T-cell (primary cell): ENCODE measurements at regions not wholly inside any gene's neighbourhood (a gene's known extent, or its start where the extent isn't known, plus 50 kb on each side); places are given as distances from the start of the nearest gene placed in this dataset.
A peak's percentile ranks its signal among the peaks of the same experiment; 100 is the strongest.

Experiments used
- ATAC-seq, 4 experiments: fragments of 200-7000 bp in 3 of 4; fragments of 150-1000 bp in 1 of 4; cut with Tn5 transposase; replicated peaks in 1 of 4; 1 replicate in 3 of 4; 2 replicates in 1 of 4; pipeline ENCODE4 v1.10.0; 2021; ENCODE audit warnings: moderate library complexity in 3 of 4, mild to moderate bottlenecking in 2 of 4, moderate number of reproducible peaks in 1 of 4
- CTCF ChIA-PET, 2 donors: fragments of 300-600 bp; sonication (Branson Sonifier 250); formaldehyde crosslinking; loops; one replicate each; lab custom pipeline; 2022; ENCODE audit warnings: antibody characterized with exemption in 2 of 2; lab: Charles Lee
- POLR2A ChIA-PET, 2 donors: fragments of 300-600 bp; sonication (Branson Sonifier 250); formaldehyde crosslinking; loops; one replicate each; lab custom pipeline; 2022; ENCODE audit warnings: antibody characterized with exemption in 2 of 2; lab: Charles Lee
- DNase-seq, 35 experiments: peaks; one replicate each; pipeline versions ENCODE4 v3.0.0 to v3.0.0-alpha.2; 2013 to 2023
- H3K27ac ChIP-seq: one replicate; pipeline ENCODE4 v1.5.1; 2013; ENCODE audit warnings: low read length
- H3K27me3 ChIP-seq, 2 experiments: replicated peaks in 1 of 2; 1 replicate in 1 of 2; 2 replicates in 1 of 2; pipeline versions ENCODE4 v1.6.1 to v1.7.0; 2013; ENCODE audit warnings: low read length in 1 of 2, mixed read lengths in 1 of 2; ENCODE audit not compliant: control insufficient read depth in 2 of 2, insufficient read depth in 2 of 2; ENCODE audit errors: extremely low read depth in 1 of 2
- H3K36me3 ChIP-seq, 2 donors: 1 replicate in 1 of 2; 2 replicates in 1 of 2; pipeline versions ENCODE4 v1.6.1 to v1.7.0; 2013; ENCODE audit warnings: low read length in 1 of 2; ENCODE audit not compliant: control insufficient read depth in 2 of 2, insufficient read depth in 1 of 2; ENCODE audit errors: extremely low read depth in 1 of 2
- H3K4me1 ChIP-seq, 2 experiments: 1 replicate in 1 of 2; 2 replicates in 1 of 2; pipeline versions ENCODE4 v1.6.1 to v1.7.0; 2013; ENCODE audit warnings: low read length in 2 of 2, mixed read lengths in 1 of 2; ENCODE audit not compliant: insufficient read depth in 2 of 2, control insufficient read depth in 1 of 2; ENCODE audit errors: extremely low read depth in 1 of 2
- H3K4me3 ChIP-seq, 2 donors: 1 replicate in 1 of 2; 2 replicates in 1 of 2; pipeline versions ENCODE4 v1.5.1 to v1.7.0; 2013; ENCODE audit warnings: mild to moderate bottlenecking in 2 of 2, low read length in 1 of 2, moderate library complexity in 1 of 2; ENCODE audit not compliant: control insufficient read depth in 1 of 2; ENCODE audit errors: extremely low read depth in 1 of 2
- H3K9me3 ChIP-seq: 2 replicates; pipeline ENCODE4 v1.7.0; 2013
- H3K27ac Mint-ChIP-seq, 2 donors: one replicate each; pipeline ENCODE4 v1.8.0; 2020 to 2021; ENCODE audit warnings: mild to moderate bottlenecking in 2 of 2, mixed read lengths in 2 of 2
- H3K27me3 Mint-ChIP-seq, 2 donors: one replicate each; pipeline ENCODE4 v1.8.0; 2021 to 2022; ENCODE audit warnings: mixed read lengths in 2 of 2
- H3K36me3 Mint-ChIP-seq: one replicate; pipeline ENCODE4 v1.8.0; 2021; ENCODE audit warnings: mixed read lengths
- H3K4me1 Mint-ChIP-seq, 3 donors: one replicate each; pipeline ENCODE4 v1.8.0; 2020 to 2022; ENCODE audit warnings: mixed read lengths in 3 of 3, mild to moderate bottlenecking in 1 of 3
- H3K4me3 Mint-ChIP-seq, 3 donors: one replicate each; pipeline ENCODE4 v1.8.0; 2020 to 2022; ENCODE audit warnings: mild to moderate bottlenecking in 3 of 3, mixed read lengths in 3 of 3, moderate library complexity in 3 of 3
- H3K9me3 Mint-ChIP-seq, 3 donors: one replicate each; pipeline ENCODE4 v1.8.0; 2020 to 2022; ENCODE audit warnings: mixed read lengths in 3 of 3
- WGBS: methylation state at CpG from one replicate; pipeline ENCODE4 v1.1.5; 2013; ENCODE audit warnings: missing lambda C conversion rate; ENCODE audit not compliant: insufficient coverage; 5-methylcytosine and 5-hydroxymethylcytosine counted together

GRCh38 chr12:131452444-131452860, 258.4 kb upstream of the SFSWAP start:
- POLR2A ChIA-PET, result no interaction called here
- Histone ChIP-seq H3K4me3 (no peak overlapping the region), H3K27ac (no peak overlapping the region), H3K4me1 (no peaks in the 10 kb centered on the region), H3K9me3 (no peaks in the 10 kb centered on the region), H3K36me3 (no peaks in the 10 kb centered on the region), H3K27me3 (peaks cover 0 to 31% of the 10 kb centered on the region in 2 experiments)
- Mint-ChIP-seq H3K27me3 (peaks cover 10 to 17% of the 10 kb centered on the region in 2 donors), H3K27ac (no peak overlapping the region), H3K4me3 (no peak overlapping the region), H3K4me1 (peaks cover 0 to 3% (median 3%) of the 10 kb centered on the region in 3 donors), H3K36me3 (no peaks in the 10 kb centered on the region), H3K9me3 (peaks cover 0 to 14% (median 7%) of the 10 kb centered on the region in 3 donors)
- WGBS, result 18% methylated on average over 9 of the region's 10 CpGs
- ATAC-seq (no peak), DNase-seq (peak in 4 of 35 experiments; percentile 2 to 18 (median 10))
- CTCF ChIA-PET, result no interaction called here

DNA sequence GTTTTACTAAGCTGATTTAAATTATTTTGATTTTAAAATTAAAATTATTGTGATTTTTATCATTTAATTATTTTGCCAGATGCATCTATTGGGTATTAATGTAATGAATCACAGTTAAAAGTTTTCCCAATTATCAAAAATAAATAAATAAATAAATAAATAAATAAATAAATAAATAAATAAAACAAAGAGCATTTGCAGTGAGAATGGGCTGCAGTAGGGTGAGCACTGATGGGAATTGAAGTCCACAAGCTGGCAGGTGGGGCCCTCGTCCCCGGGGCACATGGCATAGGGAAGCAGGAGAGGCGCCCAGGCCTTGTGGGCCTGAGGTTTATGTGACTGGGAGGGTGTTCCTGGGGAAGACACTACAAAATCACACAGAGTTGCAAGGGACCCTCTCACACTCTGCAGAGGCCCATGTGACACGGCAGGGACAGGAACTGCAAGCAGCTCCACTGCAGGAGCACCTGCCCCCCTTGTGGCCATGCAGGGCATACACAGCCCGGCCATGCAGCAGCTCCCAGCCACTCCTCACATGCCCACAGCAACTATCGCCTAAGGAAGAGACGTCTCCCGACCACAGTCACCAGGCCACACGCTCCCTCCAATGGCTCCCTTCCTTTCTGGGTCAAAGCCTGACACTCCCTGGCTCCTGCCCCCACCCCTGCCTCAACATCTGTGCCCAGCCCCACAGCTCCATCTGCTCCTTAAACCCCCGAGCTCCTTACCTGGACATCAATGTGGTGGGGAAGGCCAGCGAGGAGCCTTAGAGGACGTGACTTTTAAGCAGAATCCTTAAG, 256.3 kb upstream of the SFSWAP start:
- CTCF ChIA-PET, result no interaction called here
- no peaks in the 10 kb centered on the region for H3K4me1 ChIP-seq
- POLR2A ChIA-PET, result no interaction called here
- peaks cover 7 to 30% of the 10 kb centered on the region in 2 donors for H3K27me3 Mint-ChIP-seq
- H3K36me3 Mint-ChIP-seq, result no peaks in the 10 kb centered on the region
- H3K4me1 Mint-ChIP-seq, result peaks cover 0 to 3% (median 3%) of the 10 kb centered on the region in 3 donors
- no peak overlapping the region for H3K4me3 ChIP-seq
- H3K9me3 ChIP-seq, result no peaks in the 10 kb centered on the region
- no peak overlapping the region for H3K27ac ChIP-seq
- no peaks in the 10 kb centered on the region for H3K36me3 ChIP-seq
- WGBS, result 40% methylated on average over 7 of the region's 12 CpGs
- DNase-seq (peak in 17 of 35 experiments; percentile 7 to 44 (median 19)), ATAC-seq (peak in 2 of 4 experiments; percentile 41 to 58)
- H3K4me3 Mint-ChIP-seq, result no peak overlapping the region
- peaks cover 0 to 10% (median 7%) of the 10 kb centered on the region in 3 donors for H3K9me3 Mint-ChIP-seq
- peaks cover 0 to 37% of the 10 kb centered on the region in 2 experiments for H3K27me3 ChIP-seq
- no peak overlapping the region for H3K27ac Mint-ChIP-seq

- no peak overlapping the region for H3K4me3 Mint-ChIP-seq
- peaks cover 0 to 38% of the 10 kb centered on the region in 2 experiments for H3K27me3 ChIP-seq
- H3K27ac Mint-ChIP-seq, result no peak overlapping the region
- POLR2A ChIA-PET, result no interaction called here
- ATAC-seq, result no peak
- peaks cover 0 to 3% (median 3%) of the 10 kb centered on the region in 3 donors for H3K4me1 Mint-ChIP-seq
- WGBS, result 80% methylated on average over 10 of the region's 10 CpGs
- H3K36me3 ChIP-seq, result no peaks in the 10 kb centered on the region
- H3K27me3 Mint-ChIP-seq, result peaks cover 7 to 30% of the 10 kb centered on the region in 2 donors
- no peaks in the 10 kb centered on the region for H3K9me3 ChIP-seq
- no peak overlapping the region for H3K4me3 ChIP-seq
- H3K4me1 ChIP-seq, result no peaks in the 10 kb centered on the region
- CTCF ChIA-PET, result no interaction called here
- DNase-seq, result no peak
- H3K27ac ChIP-seq, result no peak overlapping the region
- peaks cover 0 to 10% (median 7%) of the 10 kb centered on the region in 3 donors for H3K9me3 Mint-ChIP-seq
- H3K36me3 Mint-ChIP-seq, result no peaks in the 10 kb centered on the region
Observed at GRCh38 chr12:131455218-131455506, 255.7 kb upstream of the SFSWAP start.

DNA sequence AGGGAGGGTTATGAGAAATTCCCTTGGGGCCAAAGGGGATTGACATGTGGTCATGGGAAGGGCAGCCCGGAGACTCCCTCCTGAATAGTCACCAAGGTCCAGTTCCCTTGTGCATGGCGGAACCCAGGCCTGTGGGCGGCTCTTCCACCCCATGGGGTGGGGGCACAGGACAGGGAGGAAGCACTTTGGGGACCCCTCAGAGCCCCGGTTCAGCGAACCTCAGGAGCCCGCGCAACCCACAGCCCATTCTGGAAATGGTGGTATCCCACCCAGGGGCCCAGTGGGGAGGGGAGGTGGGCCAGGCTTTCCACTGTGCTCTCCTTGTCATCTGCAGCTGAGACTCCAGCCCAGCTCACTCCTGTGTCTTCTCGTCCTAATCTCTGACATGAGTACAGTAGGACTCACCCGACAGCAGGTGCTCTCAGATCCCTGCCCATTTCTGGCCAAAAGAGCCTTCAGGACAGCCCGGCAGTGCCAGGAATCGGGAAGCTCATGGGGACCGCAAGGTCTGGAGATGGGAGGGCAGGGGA, 255.2 kb upstream of the SFSWAP start:
- Histone ChIP-seq H3K27me3 (peaks cover 0 to 38% of the 10 kb centered on the region in 2 experiments), H3K9me3 (no peaks in the 10 kb centered on the region), H3K4me1 (no peaks in the 10 kb centered on the region), H3K36me3 (no peaks in the 10 kb centered on the region), H3K27ac (no peak overlapping the region), H3K4me3 (no peak overlapping the region)
- Mint-ChIP-seq H3K27ac (no peak overlapping the region), H3K27me3 (peaks cover 11 to 34% of the 10 kb centered on the region in 2 donors), H3K36me3 (no peaks in the 10 kb centered on the region), H3K4me1 (peaks cover 0 to 3% (median 3%) of the 10 kb centered on the region in 3 donors), H3K4me3 (no peak overlapping the region), H3K9me3 (peaks cover 0 to 10% (median 7%) of the 10 kb centered on the region in 3 donors)
- 94% methylated on average over 9 of the region's 12 CpGs for WGBS
- ChIA-PET POLR2A (no interaction called here), CTCF (no interaction called here)
- DNase-seq, result no peak
- no peak for ATAC-seq

DNA sequence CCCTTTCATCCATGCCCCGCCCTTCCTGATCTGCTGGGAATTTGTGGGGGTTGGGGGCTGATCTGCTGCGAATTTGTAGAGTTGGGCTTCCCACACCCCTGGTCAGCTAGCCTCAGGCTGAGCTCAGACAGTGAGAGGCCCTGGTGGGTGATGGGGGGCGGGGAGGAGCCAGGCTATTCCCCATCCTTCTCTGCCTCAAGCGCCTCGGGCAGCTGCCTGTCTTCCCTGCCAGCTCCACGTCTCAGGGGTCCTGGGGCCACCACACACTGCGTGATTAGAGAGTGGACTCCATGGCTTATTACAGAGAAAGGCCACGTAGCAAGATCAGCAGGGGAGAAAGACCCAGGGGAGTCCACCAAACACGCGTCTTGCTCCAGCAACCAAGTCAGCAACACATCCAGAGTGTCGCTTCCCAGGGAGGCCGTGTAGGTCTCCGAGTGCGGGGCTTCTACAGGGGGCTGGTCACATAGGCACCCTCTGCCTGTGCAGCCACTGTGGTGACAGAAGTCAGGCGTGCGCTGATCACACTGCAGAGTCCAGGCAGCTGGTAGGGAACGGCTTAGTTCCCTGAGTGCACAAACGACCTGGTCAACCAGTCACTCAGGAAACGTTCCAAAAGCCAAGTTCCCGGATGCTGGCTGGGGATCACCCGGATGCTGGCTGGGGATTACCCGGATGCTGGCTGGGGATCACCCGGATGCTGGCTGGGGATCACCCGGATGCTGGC, 254.4 kb upstream of the SFSWAP start:
- Mint-ChIP-seq H3K4me1 (peaks cover 0 to 3% (median 3%) of the 10 kb centered on the region in 3 donors), H3K27me3 (peaks cover 11 to 34% of the 10 kb centered on the region in 2 donors), H3K27ac (no peak overlapping the region), H3K36me3 (no peaks in the 10 kb centered on the region), H3K9me3 (peaks cover 0 to 6% (median 4%) of the 10 kb centered on the region in 3 donors), H3K4me3 (no peak overlapping the region)
- peaks cover 0 to 44% of the 10 kb centered on the region in 2 experiments for H3K27me3 ChIP-seq
- no peaks in the 10 kb centered on the region for H3K9me3 ChIP-seq
- no peaks in the 10 kb centered on the region for H3K4me1 ChIP-seq
- ChIA-PET POLR2A (no interaction called here), CTCF (no interaction called here)
- DNase-seq (no peak), ATAC-seq (no peak)
- H3K4me3 ChIP-seq, result no peak overlapping the region
- WGBS, result 79% methylated on average over 22 of the region's 24 CpGs
- H3K27ac ChIP-seq, result no peak overlapping the region
- no peaks in the 10 kb centered on the region for H3K36me3 ChIP-seq

GRCh38 chr12:131457028-131457310, 253.9 kb upstream of the SFSWAP start:
- H3K4me1 ChIP-seq, result no peaks in the 10 kb centered on the region
- DNase-seq, result no peak
- Mint-ChIP-seq H3K36me3 (no peaks in the 10 kb centered on the region), H3K27ac (no peak overlapping the region), H3K9me3 (peaks cover 0 to 4% (median 0%) of the 10 kb centered on the region in 3 donors), H3K4me3 (no peak overlapping the region), H3K27me3 (peaks cover 8 to 34% of the 10 kb centered on the region in 2 donors), H3K4me1 (peaks cover 0 to 3% (median 3%) of the 10 kb centered on the region in 3 donors)
- H3K4me3 ChIP-seq, result no peak overlapping the region
- CTCF ChIA-PET, result no interaction called here
- 87% methylated on average over 12 of the region's 15 CpGs for WGBS
- no peak overlapping the region for H3K27ac ChIP-seq
- POLR2A ChIA-PET, result no interaction called here
- no peaks in the 10 kb centered on the region for H3K9me3 ChIP-seq
- no peaks in the 10 kb centered on the region for H3K36me3 ChIP-seq
- ATAC-seq, result no peak
- peaks cover 0 to 44% of the 10 kb centered on the region in 2 experiments for H3K27me3 ChIP-seq
